GM12878 (cell line): ENCODE measurements at regions not wholly inside any gene's neighbourhood (a gene's known extent, or its start where the extent isn't known, plus 50 kb on each side); places are given as distances from the start of the nearest gene placed in this dataset.

ENCODE experiments used
- ATAC-seq: fragments of 200-7000 bp; cut with Tn5 transposase; 3 replicates; pipeline ENCODE4 v1.9.1; 2020; ENCODE audit warnings: mild to moderate bottlenecking, moderate library complexity
- BruUV-seq: library from RNA; stranded (reverse); fragments of 400-500 nt; replicated peaks from 2 replicates; lab custom pipeline; 2021; lab: Mats Ljungman, UMichigan
- CTCF ChIA-PET: fragments of 300-600 bp; sonication (Branson Sonifier 250); formaldehyde crosslinking; extraction: SDS; loops from one replicate; lab custom pipeline; 2021; ENCODE audit warnings: inconsistent platforms; lab: Yijun Ruan, JAX
- POLR2A ChIA-PET: fragments of 350-600 bp; formaldehyde crosslinking; extraction: SDS; loops from one replicate; lab custom pipeline; 2021; ENCODE audit warnings: inconsistent platforms; lab: Charles Lee
- RAD21 ChIA-PET: fragments of 300-600 bp; sonication (Branson Sonifier 250); formaldehyde crosslinking; loops from one replicate; lab custom pipeline; 2023; ENCODE audit warnings: antibody characterized with exemption; ENCODE audit not compliant: unreplicated experiment; lab: Charles Lee
- SMC1A ChIA-PET: fragments of 300-600 bp; sonication (Branson Sonifier 250); formaldehyde crosslinking; loops from one replicate; lab custom pipeline; 2023; ENCODE audit not compliant: unreplicated experiment, uncharacterized antibody; lab: Charles Lee
- DNase-seq: peaks from one replicate; pipeline ENCODE4 v3.0.0-alpha.2; 2011; ENCODE audit warnings: low read depth, low spot score
- FAIRE-seq: peaks from 3 replicates; lab custom pipeline; 2011; peaks lifted over from hg19 to GRCh38; lab: Jason Lieb, UNC
- H2AFZ ChIP-seq: 2 replicates; pipeline ENCODE4 v1.6.0; 2011; ENCODE audit warnings: low read depth, low read length, control low read depth; ENCODE audit not compliant: control insufficient read depth
- H3K27ac ChIP-seq: 2 replicates; pipeline ENCODE4 v1.5.1; 2011; ENCODE audit warnings: control low read depth; ENCODE audit not compliant: control insufficient read depth, insufficient read depth
- H3K27me3 ChIP-seq, 2 experiments: replicated peaks in 1 of 2; 2 replicates each; pipeline versions ENCODE4 v1.6.0 to v1.6.1; 2011; ENCODE audit warnings: low read length in 1 of 2; ENCODE audit not compliant: control insufficient read depth in 2 of 2, insufficient read depth in 2 of 2
- H3K36me3 ChIP-seq, 2 experiments: 2 replicates each; pipeline ENCODE4 v1.5.1; 2011; ENCODE audit warnings: low read length in 1 of 2; ENCODE audit not compliant: control insufficient read depth in 2 of 2, insufficient read depth in 2 of 2
- H3K4me1 ChIP-seq: 2 replicates; pipeline ENCODE4 v1.6.1; 2011; ENCODE audit warnings: mild to moderate bottlenecking, low read length, moderate library complexity, mixed read lengths; ENCODE audit not compliant: control insufficient read depth, insufficient read depth
- H3K4me2 ChIP-seq: 2 replicates; pipeline ENCODE4 v1.6.0; 2011; ENCODE audit warnings: control low read depth; ENCODE audit not compliant: control insufficient read depth, insufficient read depth
- H3K4me3 ChIP-seq: fragments of 200-600 bp; sonication (generic); 2 replicates; pipeline ENCODE4 v1.5.1; 2016
- H3K79me2 ChIP-seq: 2 replicates; pipeline ENCODE4 v1.6.0; 2011; ENCODE audit warnings: low read length; ENCODE audit not compliant: control insufficient read depth, insufficient read depth
- H3K9ac ChIP-seq: 2 replicates; pipeline ENCODE4 v1.8.0; 2011; ENCODE audit warnings: low read length, control low read depth, mixed read lengths; ENCODE audit not compliant: control insufficient read depth, insufficient read depth
- H3K9me3 ChIP-seq: replicated peaks from 3 replicates; pipeline ENCODE4 v1.5.1; 2011; ENCODE audit warnings: mild to moderate bottlenecking, low read length; ENCODE audit not compliant: control insufficient read depth, insufficient read depth
- H4K20me1 ChIP-seq: 2 replicates; pipeline ENCODE4 v1.6.0; 2011; ENCODE audit not compliant: control insufficient read depth, insufficient read depth
- CHD1 ChIP-seq: IDR thresholded peaks from 2 replicates; pipeline ENCODE4 v1.6.1; 2012; ENCODE audit warnings: low read depth, low read length, improper control_type of control experiment
- FOS ChIP-seq: IDR thresholded peaks from 3 replicates; pipeline ENCODE4 v1.6.1; 2011; ENCODE audit warnings: borderline replicate concordance; ENCODE audit not compliant: insufficient read length; ENCODE audit errors: extremely low read depth
- FOXM1 ChIP-seq: IDR thresholded peaks from 2 replicates; pipeline ENCODE4 v1.6.1; 2012; ENCODE audit warnings: low read depth, mild to moderate bottlenecking, inconsistent platforms, low read length, moderate library complexity
- KLF5 ChIP-seq: fragments of 450-650 bp; IDR thresholded peaks from 2 replicates; pipeline ENCODE4 v1.6.1; 2014; ENCODE audit warnings: mild to moderate bottlenecking; ENCODE audit not compliant: partially characterized antibody
- NBN ChIP-seq: fragments of 450-650 bp; IDR thresholded peaks from 2 replicates; pipeline ENCODE4 v1.6.1; 2016
- RAD21 ChIP-seq: IDR thresholded peaks from 2 replicates; pipeline ENCODE4 v1.6.1; 2011; ENCODE audit warnings: mild to moderate bottlenecking, low read depth, low read length, moderate library complexity; ENCODE audit not compliant: insufficient read depth
- TBL1XR1 ChIP-seq: IDR thresholded peaks from 2 replicates; pipeline ENCODE4 v1.6.1; 2012; ENCODE audit warnings: low read depth, low read length, improper control_type of control experiment
- ZBTB11 ChIP-seq: fragments of 450-650 bp; formaldehyde crosslinking; IDR thresholded peaks from 2 replicates; pipeline ENCODE4 v1.5.0; 2022; ENCODE audit warnings: mild to moderate bottlenecking, missing genetic modification characterization
- WGBS: methylation state at CpG from one replicate; pipeline ENCODE4 v1.1.6; 2016; ENCODE audit warnings: low lambda C conversion rate; ENCODE audit not compliant: insufficient replicate concordance, insufficient coverage; ENCODE audit errors: missing lambda C conversion rate; 5-methylcytosine and 5-hydroxymethylcytosine counted together
- in situ Hi-C: fragments of 300-500 bp; cut with MboI; formaldehyde crosslinking; loops from 9 replicates; pipeline ENCODE4 v1.14.3; 2018; ENCODE audit warnings: mixed read lengths
- intact Hi-C: fragments of 100-400 bp; cut with micrococcal nuclease; formaldehyde crosslinking; loops from one replicate; pipeline ENCODE4 v1.14.2; 2022; ENCODE audit not compliant: unreplicated experiment
- TF ChIP-seq, protein P1 (sequence below): fragments of 450-650 bp; IDR thresholded peaks from 2 replicates; pipeline ENCODE4 v1.6.1; 2017; ENCODE audit warnings: antibody characterized with exemption, mild to moderate bottlenecking, moderate library complexity

GRCh38 chr9:101907466-101907865 is 169.0 kb upstream of the GRIN3A start:
- H3K79me2 ChIP-seq, result no peaks in the 10 kb centered on the region
- 0% methylated on average over 2 of the region's 2 CpGs for WGBS
- no TSS peak for BruUV-seq

More at GRCh38 chr9:101907466-101907865, 169.0 kb upstream of the GRIN3A start:
- H3K27ac ChIP-seq, result no peak overlapping the region
- FAIRE-seq, result no peak
- SMC1A ChIA-PET, result no interaction called here
- POLR2A ChIA-PET, result no interaction called here
- no peak overlapping the region for H2AFZ ChIP-seq
- no peaks in the 10 kb centered on the region for H3K27me3 ChIP-seq
- no peak for DNase-seq
- H3K4me3 ChIP-seq, result no peak overlapping the region
- no peak overlapping the region for H3K9ac ChIP-seq
- no peaks in the 10 kb centered on the region for H4K20me1 ChIP-seq
- H3K9me3 ChIP-seq, result no peaks in the 10 kb centered on the region
- H3K4me2 ChIP-seq, result no peak overlapping the region
- H3K36me3 ChIP-seq, result no peaks in the 10 kb centered on the region
- no peaks in the 10 kb centered on the region for H3K4me1 ChIP-seq
- ATAC-seq, result no peak
- TF ChIP-seq FOS, result no peak
- TF ChIP-seq TBL1XR1, result no peak
- TF ChIP-seq CHD1, result no peak
- no peak for TF ChIP-seq FOXM1
- TF ChIP-seq KLF5, result no peak
- no peak for TF ChIP-seq RAD21
- TF ChIP-seq ZBTB11 (CRISPR knock-in tag), result no peak
- TF ChIP-seq, protein P1, sequence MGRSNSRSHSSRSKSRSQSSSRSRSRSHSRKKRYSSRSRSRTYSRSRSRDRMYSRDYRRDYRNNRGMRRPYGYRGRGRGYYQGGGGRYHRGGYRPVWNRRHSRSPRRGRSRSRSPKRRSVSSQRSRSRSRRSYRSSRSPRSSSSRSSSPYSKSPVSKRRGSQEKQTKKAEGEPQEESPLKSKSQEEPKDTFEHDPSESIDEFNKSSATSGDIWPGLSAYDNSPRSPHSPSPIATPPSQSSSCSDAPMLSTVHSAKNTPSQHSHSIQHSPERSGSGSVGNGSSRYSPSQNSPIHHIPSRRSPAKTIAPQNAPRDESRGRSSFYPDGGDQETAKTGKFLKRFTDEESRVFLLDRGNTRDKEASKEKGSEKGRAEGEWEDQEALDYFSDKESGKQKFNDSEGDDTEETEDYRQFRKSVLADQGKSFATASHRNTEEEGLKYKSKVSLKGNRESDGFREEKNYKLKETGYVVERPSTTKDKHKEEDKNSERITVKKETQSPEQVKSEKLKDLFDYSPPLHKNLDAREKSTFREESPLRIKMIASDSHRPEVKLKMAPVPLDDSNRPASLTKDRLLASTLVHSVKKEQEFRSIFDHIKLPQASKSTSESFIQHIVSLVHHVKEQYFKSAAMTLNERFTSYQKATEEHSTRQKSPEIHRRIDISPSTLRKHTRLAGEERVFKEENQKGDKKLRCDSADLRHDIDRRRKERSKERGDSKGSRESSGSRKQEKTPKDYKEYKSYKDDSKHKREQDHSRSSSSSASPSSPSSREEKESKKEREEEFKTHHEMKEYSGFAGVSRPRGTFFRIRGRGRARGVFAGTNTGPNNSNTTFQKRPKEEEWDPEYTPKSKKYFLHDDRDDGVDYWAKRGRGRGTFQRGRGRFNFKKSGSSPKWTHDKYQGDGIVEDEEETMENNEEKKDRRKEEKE, result no peak
- TF ChIP-seq NBN, result no peak
- intact Hi-C loops (no loop called here), in situ Hi-C loops (no loop called here)
- CTCF ChIA-PET, result no interaction called here
- RAD21 ChIA-PET, result no interaction called here
